H1 (cell line): ENCODE measurements at regions not wholly inside any gene's neighbourhood (a gene's known extent, or its start where the extent isn't known, plus 50 kb on each side); places are given as distances from the start of the nearest gene placed in this dataset.

Experiments used
- CBX8 ChIP-seq: fragments of 300-800, 300-1000 bp; sonication (generic); IDR thresholded peaks from 2 replicates; pipeline ENCODE4 v1.7.1; 2016; ENCODE audit warnings: low read depth, low read length, borderline replicate concordance
- CTBP2 ChIP-seq: IDR thresholded peaks from 2 replicates; pipeline ENCODE4 v1.7.0; 2011; ENCODE audit warnings: borderline replicate concordance, mild to moderate bottlenecking, moderate library complexity, mixed read lengths, low read length; ENCODE audit not compliant: insufficient read depth, insufficient read length
- FOSL1 ChIP-seq: IDR thresholded peaks from 2 replicates; pipeline ENCODE4 v1.6.1; 2011; ENCODE audit warnings: mild to moderate bottlenecking, low read depth, low read length, moderate library complexity; ENCODE audit not compliant: insufficient read depth
- JUN ChIP-seq: IDR thresholded peaks from 2 replicates; pipeline ENCODE4 v1.6.1; 2011; ENCODE audit warnings: low read depth, mild to moderate bottlenecking, improper control_type of control experiment, low read length
- JUND ChIP-seq: IDR thresholded peaks from 2 replicates; pipeline ENCODE4 v1.6.1; 2011; ENCODE audit warnings: mild to moderate bottlenecking, improper control_type of control experiment, low read length
- SP2 ChIP-seq: IDR thresholded peaks from 2 replicates; pipeline ENCODE4 v1.6.1; 2012; ENCODE audit warnings: mild to moderate bottlenecking, low read length, inconsistent platforms

- no peak for TF ChIP-seq FOSL1
- TF ChIP-seq JUN: no peak
- no peak for TF ChIP-seq CTBP2
- no peak for TF ChIP-seq SP2
- no peak for TF ChIP-seq CBX8
- no peak for TF ChIP-seq JUND
These were observed 1008.7 kb downstream of the GLUD2 start (continued) for GRCh38 chrX:122055979-122056715.
